WI38 (cell line): ENCODE measurements at regions not wholly inside any gene's neighbourhood (a gene's known extent, or its start where the extent isn't known, plus 50 kb on each side); places are given as distances from the start of the nearest gene placed in this dataset.

Experiments used
- H3K4me3 ChIP-seq: 2 replicates; pipeline ENCODE4 v1.5.1; 2011; ENCODE audit warnings: low read depth, mild to moderate bottlenecking, control low read depth, low read length
- CTCF ChIP-seq: IDR thresholded peaks from 2 replicates; pipeline ENCODE4 v1.5.1; 2012; ENCODE audit warnings: low read depth, mild to moderate bottlenecking, control low read depth, low read length

- no peak overlapping the region for H3K4me3 ChIP-seq
- no peak for TF ChIP-seq CTCF
Observed at GRCh38 chr14:29220072-29220471, 453.5 kb downstream of the FOXG1 start.

- H3K4me3 ChIP-seq, result no peak overlapping the region
- no peak for TF ChIP-seq CTCF
Observed at GRCh38 chr14:29220566-29220965, 454.0 kb downstream of the FOXG1 start.

GRCh38 chr14:29222006-29222405 lies 455.4 kb downstream of the FOXG1 start:
- no peak overlapping the region for H3K4me3 ChIP-seq
- no peak for TF ChIP-seq CTCF

- TF ChIP-seq CTCF, result peak; percentile 68
- 0 out of 2 replicates have a peak overlapping the region, but pooled peaks have one; percentile 12 for H3K4me3 ChIP-seq
Observed at GRCh38 chr14:29222671-29223268, 456.2 kb downstream of the FOXG1 start.

- no peak for TF ChIP-seq CTCF
Observed at GRCh38 chr14:29223947-29224346, 457.4 kb downstream of the FOXG1 start.

GRCh38 chr14:29227631-29228030 lies 461.0 kb downstream of the FOXG1 start:
- no peak overlapping the region for H3K4me3 ChIP-seq
- TF ChIP-seq CTCF, result no peak

More at GRCh38 chr14:29223947-29224346, 457.4 kb downstream of the FOXG1 start:
- no peak overlapping the region for H3K4me3 ChIP-seq

- no peak overlapping the region for H3K4me3 ChIP-seq
- TF ChIP-seq CTCF, result no peak
Observed at GRCh38 chr14:29232153-29232552, 465.6 kb downstream of the FOXG1 start.
